ENCODE measurements at regions not wholly inside any gene's neighbourhood (a gene's known extent, or its start where the extent isn't known, plus 50 kb on each side); places are given as distances from the start of the nearest gene placed in this dataset.

DNA sequence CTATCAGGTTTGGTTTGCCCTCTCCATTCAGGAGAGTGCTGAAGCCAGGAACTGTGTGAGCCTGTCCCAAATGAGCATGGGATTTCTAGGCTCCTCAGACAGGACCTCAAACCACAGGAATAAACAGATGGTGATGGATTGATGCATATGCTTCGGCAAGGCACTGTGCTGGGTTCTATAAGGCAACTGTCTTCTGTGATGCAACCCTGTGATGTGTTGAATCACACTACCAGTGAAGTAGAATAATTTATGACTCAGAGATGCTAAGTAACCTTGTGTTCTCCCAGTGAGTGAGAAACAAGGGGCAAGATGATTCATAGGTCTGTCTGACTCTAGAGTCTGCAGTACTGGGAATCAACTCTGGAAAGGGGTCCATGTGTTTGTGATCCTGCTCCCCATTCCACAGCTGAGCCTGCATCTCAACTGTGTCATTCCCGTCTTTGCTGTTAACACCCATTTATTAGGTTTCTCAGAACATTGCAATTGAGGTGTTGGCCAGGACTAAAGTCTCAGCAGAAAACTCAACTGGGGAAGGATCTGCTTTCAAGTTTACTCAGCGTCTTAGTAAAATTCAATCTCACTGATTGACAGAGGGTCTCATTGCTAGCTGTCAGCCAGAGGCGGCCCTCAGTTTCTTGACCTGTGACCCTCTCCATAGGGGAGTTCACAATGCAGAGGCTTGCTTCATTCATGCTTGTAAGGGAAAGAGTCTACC lies 510.1 kb upstream of the CFAP20DC start:
- TF ChIP-seq, protein P1, sequence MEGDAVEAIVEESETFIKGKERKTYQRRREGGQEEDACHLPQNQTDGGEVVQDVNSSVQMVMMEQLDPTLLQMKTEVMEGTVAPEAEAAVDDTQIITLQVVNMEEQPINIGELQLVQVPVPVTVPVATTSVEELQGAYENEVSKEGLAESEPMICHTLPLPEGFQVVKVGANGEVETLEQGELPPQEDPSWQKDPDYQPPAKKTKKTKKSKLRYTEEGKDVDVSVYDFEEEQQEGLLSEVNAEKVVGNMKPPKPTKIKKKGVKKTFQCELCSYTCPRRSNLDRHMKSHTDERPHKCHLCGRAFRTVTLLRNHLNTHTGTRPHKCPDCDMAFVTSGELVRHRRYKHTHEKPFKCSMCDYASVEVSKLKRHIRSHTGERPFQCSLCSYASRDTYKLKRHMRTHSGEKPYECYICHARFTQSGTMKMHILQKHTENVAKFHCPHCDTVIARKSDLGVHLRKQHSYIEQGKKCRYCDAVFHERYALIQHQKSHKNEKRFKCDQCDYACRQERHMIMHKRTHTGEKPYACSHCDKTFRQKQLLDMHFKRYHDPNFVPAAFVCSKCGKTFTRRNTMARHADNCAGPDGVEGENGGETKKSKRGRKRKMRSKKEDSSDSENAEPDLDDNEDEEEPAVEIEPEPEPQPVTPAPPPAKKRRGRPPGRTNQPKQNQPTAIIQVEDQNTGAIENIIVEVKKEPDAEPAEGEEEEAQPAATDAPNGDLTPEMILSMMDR (IDR thresholded peaks at IDR 0.05; ENCODE audit: insufficient read depth, low read length, severe bottlenecking) = no peak
- Histone ChIP-seq H3K4me3 (ENCODE audit: low read depth, low read length) (no peak overlapping the region), H3K36me3 (ENCODE audit: control insufficient read depth, insufficient read depth, low read length) (no peaks in the 10 kb centered on the region), H3K27me3 (ENCODE audit: control insufficient read depth, insufficient read depth, low read length) (no peaks in the 10 kb centered on the region)
- DNase-seq (ENCODE audit: low read depth) (peak; percentile 100), FAIRE-seq (peak; percentile 94)

DNA sequence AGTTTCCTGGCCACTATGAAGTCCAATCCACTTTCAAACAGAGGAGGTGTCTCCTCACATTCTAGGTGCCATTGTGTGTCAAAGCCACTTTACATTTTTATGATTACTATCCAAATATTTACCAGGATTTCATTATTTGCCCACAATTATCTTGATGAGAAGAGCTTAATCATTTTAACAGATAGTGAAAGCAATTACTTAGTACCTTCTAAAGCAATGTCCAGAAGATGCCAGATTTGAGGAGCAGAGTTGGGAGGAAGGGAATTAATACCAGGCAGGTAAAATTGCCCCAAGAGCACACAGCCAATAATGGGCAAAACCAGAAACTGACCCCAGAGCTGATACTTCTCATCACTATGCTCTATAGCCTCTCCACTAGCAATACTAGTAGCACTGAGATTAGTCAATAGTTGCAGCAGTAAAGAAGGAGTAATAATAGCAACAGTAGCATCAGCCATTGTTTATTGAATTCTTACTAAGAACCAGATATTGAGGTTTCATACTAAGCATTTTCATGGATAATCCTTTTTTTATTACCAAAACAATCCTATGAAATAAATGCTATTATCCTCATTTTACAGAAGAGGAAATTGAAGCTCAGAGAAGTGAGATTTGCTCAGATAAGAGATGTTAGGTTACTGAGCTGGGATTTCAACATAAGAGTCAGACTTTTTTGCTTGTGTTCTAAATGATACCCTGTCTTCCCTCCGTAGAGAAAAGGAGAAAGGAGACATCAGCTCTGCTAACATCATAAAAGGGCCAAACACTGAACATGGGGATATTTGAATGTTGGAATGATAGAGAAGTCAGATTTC lies 509.3 kb upstream of the CFAP20DC start:
- no peak for DNase-seq (ENCODE audit: low read depth)
- TF ChIP-seq, protein P1 (IDR thresholded peaks at IDR 0.05; ENCODE audit: insufficient read depth, low read length, severe bottlenecking) = no peak
- Histone ChIP-seq H3K36me3 (ENCODE audit: control insufficient read depth, insufficient read depth, low read length) (no peaks in the 10 kb centered on the region), H3K4me3 (ENCODE audit: low read depth, low read length) (no peak overlapping the region), H3K27me3 (ENCODE audit: control insufficient read depth, insufficient read depth, low read length) (no peaks in the 10 kb centered on the region)
- FAIRE-seq = no peak

DNA sequence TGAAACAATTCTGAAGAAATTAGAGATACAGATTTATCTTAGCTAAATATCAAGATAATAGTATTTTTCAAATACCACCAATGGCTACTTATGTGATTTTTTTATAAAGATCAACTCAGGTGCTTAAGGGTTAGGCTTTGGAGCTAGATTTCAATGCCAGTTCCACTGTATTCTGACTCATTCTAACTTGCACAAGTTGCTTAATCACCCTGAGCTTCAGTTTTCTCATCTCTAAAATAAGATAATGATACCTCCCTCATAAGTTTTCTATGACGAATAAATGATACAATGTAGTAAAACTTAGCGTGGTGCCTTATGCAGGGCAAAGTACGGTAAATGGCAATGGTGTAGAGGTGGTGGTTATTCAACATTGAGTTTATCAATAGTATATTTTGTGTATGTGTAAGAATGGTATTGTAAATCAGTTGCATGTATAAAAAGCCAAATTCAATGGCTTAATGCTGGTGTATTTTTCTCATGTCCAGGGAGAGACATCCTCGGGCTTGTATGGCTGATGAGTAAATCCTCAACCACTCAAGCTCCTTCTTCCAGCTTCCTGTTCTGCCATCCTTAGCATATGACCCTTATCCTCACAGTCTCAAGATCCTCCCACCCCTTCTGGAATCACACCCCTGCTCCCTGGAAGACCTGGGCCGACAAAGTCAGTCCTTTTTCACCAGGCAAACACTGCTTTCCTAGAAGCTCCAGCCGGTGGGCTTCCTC lies 505.9 kb upstream of the CFAP20DC start:
- no peak for FAIRE-seq
- no peaks in the 10 kb centered on the region for H3K27me3 ChIP-seq (ENCODE audit: control insufficient read depth, insufficient read depth, low read length)
- no peak overlapping the region for H3K4me3 ChIP-seq (ENCODE audit: low read depth, low read length)
- H3K36me3 ChIP-seq (ENCODE audit: control insufficient read depth, insufficient read depth, low read length) = no peaks in the 10 kb centered on the region
- peak; percentile 90 for DNase-seq (ENCODE audit: low read depth)
- TF ChIP-seq, protein P1 (IDR thresholded peaks at IDR 0.05; ENCODE audit: insufficient read depth, low read length, severe bottlenecking) = no peak

DNA sequence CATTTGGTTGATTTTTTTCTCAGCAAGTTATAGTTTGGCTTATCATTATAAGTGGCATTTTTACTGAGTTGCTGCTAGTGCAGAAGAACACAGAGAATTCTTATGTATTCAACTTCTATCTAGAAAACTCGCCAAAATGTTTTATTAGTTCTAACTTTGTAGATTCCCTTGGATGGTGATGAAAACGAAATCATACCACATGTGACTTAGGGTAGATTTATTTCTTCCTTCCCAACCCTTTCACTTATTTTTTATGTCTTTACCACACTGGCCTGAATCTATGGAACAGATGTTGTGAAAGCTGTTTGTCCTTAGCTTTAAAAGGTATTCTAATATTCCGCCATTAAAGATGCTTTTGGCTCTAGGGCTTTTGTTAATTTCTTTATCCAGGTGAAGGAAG lies 503.3 kb upstream of the CFAP20DC start:
- Histone ChIP-seq H3K27me3 (ENCODE audit: control insufficient read depth, insufficient read depth, low read length) (no peaks in the 10 kb centered on the region), H3K36me3 (ENCODE audit: control insufficient read depth, insufficient read depth, low read length) (no peaks in the 10 kb centered on the region), H3K4me3 (ENCODE audit: low read depth, low read length) (no peak overlapping the region)
- FAIRE-seq = no peak
- no peak for DNase-seq (ENCODE audit: low read depth)
- TF ChIP-seq, protein P1 (IDR thresholded peaks at IDR 0.05; ENCODE audit: insufficient read depth, low read length, severe bottlenecking) = no peak

DNA sequence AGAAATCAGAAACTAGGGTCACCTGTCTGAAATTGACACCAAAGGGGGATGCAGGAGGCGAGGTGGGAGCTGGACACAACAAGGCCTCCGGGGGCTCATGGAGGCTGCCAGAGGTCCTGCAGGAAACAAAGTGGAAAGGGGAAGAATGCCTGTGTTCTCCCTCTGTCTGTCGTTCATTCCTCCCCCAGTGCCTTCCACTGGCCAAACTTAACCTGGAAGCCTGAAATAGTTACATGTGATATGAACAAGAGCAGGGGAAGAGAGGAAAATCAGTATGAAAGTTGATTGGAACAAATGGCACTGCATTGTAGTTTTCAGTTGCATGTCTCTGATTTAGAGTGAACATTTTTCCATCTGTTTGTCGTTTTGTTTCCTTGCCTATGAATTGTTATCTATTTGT lies 502.0 kb upstream of the CFAP20DC start:
- no peaks in the 10 kb centered on the region for H3K36me3 ChIP-seq (ENCODE audit: control insufficient read depth, insufficient read depth, low read length)
- TF ChIP-seq, protein P1 (IDR thresholded peaks at IDR 0.05; ENCODE audit: insufficient read depth, low read length, severe bottlenecking) = no peak

More for the DNA sequence above, 502.0 kb upstream of the CFAP20DC start:
- FAIRE-seq = no peak
- no peak for DNase-seq (ENCODE audit: low read depth)
- Histone ChIP-seq H3K4me3 (ENCODE audit: low read depth, low read length) (no peak overlapping the region), H3K27me3 (ENCODE audit: control insufficient read depth, insufficient read depth, low read length) (no peaks in the 10 kb centered on the region)
